ENCODE measurements at regions not wholly inside any gene's neighbourhood (a gene's known extent, or its start where the extent isn't known, plus 50 kb on each side); places are given as distances from the start of the nearest gene placed in this dataset.

DNA sequence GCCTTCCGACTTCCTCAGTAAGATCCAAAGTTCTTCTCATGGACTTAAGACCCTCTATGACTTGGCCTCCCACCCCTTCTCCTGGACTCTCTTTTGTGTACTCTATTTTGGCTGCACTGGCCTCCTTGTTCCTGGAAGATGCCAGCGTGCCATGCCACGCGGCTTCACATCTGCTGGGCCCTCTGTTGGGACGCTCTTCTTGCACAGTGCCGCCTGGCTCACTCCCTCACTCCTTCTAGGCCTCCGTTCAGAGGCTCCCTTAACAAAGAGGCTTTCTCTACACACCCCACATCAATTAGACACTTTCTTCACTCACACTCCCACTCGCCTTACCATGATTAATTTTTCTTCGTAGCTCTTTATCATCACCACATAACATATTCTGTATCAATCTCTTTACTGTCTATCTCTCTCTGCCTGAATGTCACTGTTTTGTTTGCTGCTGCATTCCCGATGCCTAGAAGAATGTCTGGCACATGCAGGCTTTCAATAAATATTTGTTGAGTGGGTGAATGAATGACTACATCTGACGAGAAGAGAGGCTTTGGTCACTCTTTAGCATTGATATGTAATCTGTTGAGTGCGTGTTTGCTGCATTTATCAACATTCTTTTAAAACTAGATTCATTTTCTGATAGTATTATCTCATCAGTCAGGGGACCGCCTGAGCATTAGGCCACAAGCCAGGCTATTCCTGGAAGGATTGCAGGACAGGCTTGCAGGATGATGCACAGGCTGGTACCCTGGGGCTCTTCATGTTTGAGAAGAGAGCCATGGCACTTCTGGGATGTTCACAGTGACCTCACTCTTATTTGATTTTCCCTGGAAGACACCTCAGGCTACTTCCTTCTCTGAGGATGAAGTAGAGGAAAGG is 60.6 kb upstream of the AMPD3 start:
- Histone ChIP-seq H3K27me3 (ENCODE audit: control insufficient read depth, insufficient read depth, low read length) (peaks cover 4% of the 10 kb centered on the region), H3K4me3 (ENCODE audit: low read depth, low read length) (no peak overlapping the region), H3K36me3 (ENCODE audit: control insufficient read depth, insufficient read depth, low read length) (no peaks in the 10 kb centered on the region)
- TF ChIP-seq, protein P1, sequence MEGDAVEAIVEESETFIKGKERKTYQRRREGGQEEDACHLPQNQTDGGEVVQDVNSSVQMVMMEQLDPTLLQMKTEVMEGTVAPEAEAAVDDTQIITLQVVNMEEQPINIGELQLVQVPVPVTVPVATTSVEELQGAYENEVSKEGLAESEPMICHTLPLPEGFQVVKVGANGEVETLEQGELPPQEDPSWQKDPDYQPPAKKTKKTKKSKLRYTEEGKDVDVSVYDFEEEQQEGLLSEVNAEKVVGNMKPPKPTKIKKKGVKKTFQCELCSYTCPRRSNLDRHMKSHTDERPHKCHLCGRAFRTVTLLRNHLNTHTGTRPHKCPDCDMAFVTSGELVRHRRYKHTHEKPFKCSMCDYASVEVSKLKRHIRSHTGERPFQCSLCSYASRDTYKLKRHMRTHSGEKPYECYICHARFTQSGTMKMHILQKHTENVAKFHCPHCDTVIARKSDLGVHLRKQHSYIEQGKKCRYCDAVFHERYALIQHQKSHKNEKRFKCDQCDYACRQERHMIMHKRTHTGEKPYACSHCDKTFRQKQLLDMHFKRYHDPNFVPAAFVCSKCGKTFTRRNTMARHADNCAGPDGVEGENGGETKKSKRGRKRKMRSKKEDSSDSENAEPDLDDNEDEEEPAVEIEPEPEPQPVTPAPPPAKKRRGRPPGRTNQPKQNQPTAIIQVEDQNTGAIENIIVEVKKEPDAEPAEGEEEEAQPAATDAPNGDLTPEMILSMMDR (IDR thresholded peaks at IDR 0.05; ENCODE audit: insufficient read depth, low read length, poor library complexity, severe bottlenecking), result no peak
- DNase-seq (ENCODE audit: low read depth), result no peak

DNA sequence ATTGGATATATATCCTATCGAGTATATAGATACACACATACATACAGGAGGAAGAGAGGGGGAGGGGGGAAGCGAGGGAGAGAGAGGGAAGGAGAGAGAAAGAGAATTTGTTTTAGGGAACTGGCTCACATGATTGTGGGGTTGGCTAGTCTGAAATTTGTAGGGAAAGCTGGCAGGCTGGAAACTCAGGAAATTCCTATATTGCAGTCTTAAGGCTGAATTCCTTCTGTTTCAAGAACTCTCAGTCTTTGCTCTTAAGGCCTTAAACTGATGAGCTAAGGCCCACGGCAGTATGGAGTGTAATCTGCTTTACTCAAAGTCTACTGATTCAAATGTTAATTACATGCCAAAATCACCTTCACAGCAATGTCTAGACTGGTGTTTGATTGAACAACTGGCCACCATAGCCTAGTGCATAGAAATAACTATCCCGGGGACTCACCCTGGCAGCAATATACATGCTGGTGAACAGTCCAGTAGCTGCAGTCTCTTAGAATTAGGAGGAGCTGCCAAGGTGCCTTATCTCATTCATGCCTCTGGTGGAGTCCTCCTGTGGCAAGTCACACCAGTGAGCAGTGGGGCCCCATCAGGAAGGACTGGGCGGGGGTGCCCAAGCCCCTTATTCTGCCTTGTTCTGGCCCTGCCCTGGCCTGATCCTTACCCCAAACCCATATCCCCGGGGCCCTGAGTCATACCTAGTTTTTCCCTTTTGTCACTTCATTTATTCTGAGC is 59.7 kb upstream of the AMPD3 start:
- TF ChIP-seq, protein P1 (IDR thresholded peaks at IDR 0.05; ENCODE audit: insufficient read depth, low read length, poor library complexity, severe bottlenecking), result no peak

DNA sequence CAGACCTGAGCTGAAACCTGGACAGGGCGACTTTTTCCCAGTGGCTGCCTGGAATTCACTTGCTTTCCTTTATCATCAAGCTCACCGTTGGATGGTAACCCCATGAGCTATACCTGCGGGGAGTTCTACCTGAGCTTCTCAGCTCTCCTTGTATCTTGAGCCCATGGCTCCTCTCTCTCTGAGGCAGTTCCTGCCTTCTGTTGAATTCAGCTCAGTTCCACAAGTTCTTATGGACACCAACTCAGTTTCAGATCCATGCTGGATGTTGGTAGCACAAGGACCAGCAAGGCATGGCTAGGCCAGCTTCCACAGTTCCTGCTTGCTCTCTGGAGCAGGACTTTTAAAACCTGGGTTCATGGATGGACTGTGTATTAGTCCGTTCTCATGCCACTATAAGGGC is 58.3 kb upstream of the AMPD3 start:
- no peak for DNase-seq (ENCODE audit: low read depth)
- Histone ChIP-seq H3K36me3 (ENCODE audit: control insufficient read depth, insufficient read depth, low read length) (no peaks in the 10 kb centered on the region), H3K27me3 (ENCODE audit: control insufficient read depth, insufficient read depth, low read length) (peaks cover 4% of the 10 kb centered on the region), H3K4me3 (ENCODE audit: low read depth, low read length) (no peak overlapping the region)
- TF ChIP-seq, protein P1 (IDR thresholded peaks at IDR 0.05; ENCODE audit: insufficient read depth, low read length, poor library complexity, severe bottlenecking), result no peak

More for the DNA sequence above, 59.7 kb upstream of the AMPD3 start:
- H3K27me3 ChIP-seq (ENCODE audit: control insufficient read depth, insufficient read depth, low read length), result peaks cover 4% of the 10 kb centered on the region
- no peak for DNase-seq (ENCODE audit: low read depth)
- no peaks in the 10 kb centered on the region for H3K36me3 ChIP-seq (ENCODE audit: control insufficient read depth, insufficient read depth, low read length)
- H3K4me3 ChIP-seq (ENCODE audit: low read depth, low read length), result no peak overlapping the region

DNA sequence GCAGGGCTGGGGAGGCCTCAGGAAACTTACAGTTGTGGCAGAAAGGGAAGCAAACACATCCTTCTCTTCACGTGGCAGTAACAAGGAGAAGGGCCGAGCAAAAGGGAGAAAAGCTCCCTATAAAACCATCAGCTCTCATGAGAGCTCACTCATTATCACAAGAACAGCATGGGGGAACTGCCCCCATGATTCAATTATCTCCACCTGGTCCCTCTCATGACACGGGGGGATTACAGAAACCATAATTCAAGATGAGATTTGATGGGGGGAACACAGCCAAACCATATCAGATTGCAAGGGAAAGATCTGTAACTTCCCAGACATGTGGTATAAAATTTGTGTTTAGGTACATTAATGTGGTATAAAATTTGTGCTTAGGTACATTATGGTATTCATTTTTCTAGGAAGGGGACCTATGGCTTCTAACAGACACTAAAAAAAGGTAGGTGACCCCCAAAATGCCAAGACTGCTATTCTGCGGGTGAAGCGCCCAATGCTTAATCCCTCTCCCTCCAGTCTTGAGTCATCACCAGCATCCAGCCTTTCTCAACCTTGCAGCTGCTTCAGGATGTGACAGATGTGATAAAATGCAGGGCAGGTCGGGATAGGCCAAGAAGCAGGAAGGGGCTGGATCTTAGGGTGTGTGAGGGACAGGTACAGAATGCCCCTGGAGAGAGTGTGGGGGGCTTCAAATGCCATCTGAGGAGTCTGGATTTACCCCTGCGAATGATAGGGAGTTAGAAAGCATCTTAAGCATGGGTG is 57.7 kb upstream of the AMPD3 start:
- DNase-seq (ENCODE audit: low read depth), result no peak
- no peak overlapping the region for H3K4me3 ChIP-seq (ENCODE audit: low read depth, low read length)
- TF ChIP-seq, protein P1 (IDR thresholded peaks at IDR 0.05; ENCODE audit: insufficient read depth, low read length, poor library complexity, severe bottlenecking), result no peak
- peaks cover 4% of the 10 kb centered on the region for H3K27me3 ChIP-seq (ENCODE audit: control insufficient read depth, insufficient read depth, low read length)
- H3K36me3 ChIP-seq (ENCODE audit: control insufficient read depth, insufficient read depth, low read length), result no peaks in the 10 kb centered on the region

DNA sequence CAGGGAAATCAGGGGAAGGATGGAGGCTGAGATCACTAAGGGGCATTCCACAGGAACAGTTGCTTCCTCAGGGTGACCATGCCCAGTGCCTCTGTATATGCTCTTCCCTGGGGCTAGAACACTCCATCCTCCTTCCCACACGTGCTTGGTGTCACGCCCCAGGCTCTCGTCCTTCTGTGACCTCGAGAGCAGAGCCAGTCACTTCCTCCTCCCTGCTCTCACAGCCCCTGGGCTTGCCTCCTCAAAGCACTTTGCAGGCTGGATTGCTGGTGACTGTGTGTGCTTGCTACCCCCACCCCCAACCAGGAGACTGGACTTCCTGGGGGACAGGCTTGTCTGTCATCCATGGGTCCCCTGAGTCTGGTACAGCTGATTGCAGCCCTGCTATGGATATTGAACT is 56.5 kb upstream of the AMPD3 start:
- no peak overlapping the region for H3K4me3 ChIP-seq (ENCODE audit: low read depth, low read length)
- peaks cover 4% of the 10 kb centered on the region for H3K27me3 ChIP-seq (ENCODE audit: control insufficient read depth, insufficient read depth, low read length)
- TF ChIP-seq, protein P1 (IDR thresholded peaks at IDR 0.05; ENCODE audit: insufficient read depth, low read length, poor library complexity, severe bottlenecking), result no peak
- no peaks in the 10 kb centered on the region for H3K36me3 ChIP-seq (ENCODE audit: control insufficient read depth, insufficient read depth, low read length)
- DNase-seq (ENCODE audit: low read depth), result no peak
